GM12878 (cell line): ENCODE measurements at regions not wholly inside any gene's neighbourhood (a gene's known extent, or its start where the extent isn't known, plus 50 kb on each side); places are given as distances from the start of the nearest gene placed in this dataset.

Experiments
- EGR1 ChIP-seq, 2 experiments: IDR thresholded peaks; 1 replicate in 1 of 2; 2 replicates in 1 of 2; pipeline ENCODE4 v1.6.1; 2011 to 2012; ENCODE audit warnings: low read depth in 2 of 2, low read length in 2 of 2, borderline replicate concordance in 1 of 2, mild to moderate bottlenecking in 1 of 2, moderate library complexity in 1 of 2
- NFIC ChIP-seq: IDR thresholded peaks from 2 replicates; pipeline ENCODE4 v1.6.1; 2012; ENCODE audit warnings: low read depth, mild to moderate bottlenecking, inconsistent platforms, low read length, moderate library complexity
- SP1 ChIP-seq: IDR thresholded peaks from one replicate; pipeline ENCODE4 v1.6.1; 2011; ENCODE audit warnings: low read depth, low read length
- TF ChIP-seq, protein P1 (sequence below), 3 experiments: IDR thresholded peaks in 2 of 3; conservative IDR thresholded peaks in 1 of 3; 2 replicates each; pipeline ENCODE4 v1.5.1; 2011; ENCODE audit warnings: low read depth in 3 of 3, low read length in 3 of 3, mild to moderate bottlenecking in 3 of 3, control low read depth in 2 of 3, moderate library complexity in 2 of 3, inconsistent platforms in 1 of 3, mixed read lengths in 1 of 3; ENCODE audit not compliant: control insufficient read depth in 2 of 3, insufficient read depth in 1 of 3; ENCODE audit errors: extremely low read depth in 1 of 3

DNA sequence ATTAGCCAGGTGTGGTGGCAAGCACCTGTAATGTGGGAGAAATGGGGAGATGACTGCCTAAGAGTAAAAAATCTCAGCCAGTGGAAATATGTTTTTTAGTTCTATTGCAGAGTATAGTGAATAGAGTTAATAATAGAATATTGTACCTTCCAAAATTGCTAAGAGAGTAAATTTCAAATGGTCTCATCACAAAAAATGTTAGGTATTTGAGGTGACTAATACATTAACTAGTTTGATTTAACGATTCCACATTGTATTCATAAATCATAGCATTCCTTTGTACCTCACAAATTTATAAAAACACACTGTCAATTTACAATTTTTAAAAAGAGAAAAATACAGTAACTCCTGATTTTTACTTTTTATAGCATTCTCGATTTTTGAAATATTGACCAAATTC is 681.5 kb upstream of the EPHA5 start:
- TF ChIP-seq NFIC (no peak), EGR1 (IDR thresholded peaks at IDR 0.05; ENCODE audit: borderline replicate concordance in 1 of 2, low read depth in 2 of 2, low read length in 2 of 2) (no peak), SP1 (no peak)
- TF ChIP-seq, protein P1, sequence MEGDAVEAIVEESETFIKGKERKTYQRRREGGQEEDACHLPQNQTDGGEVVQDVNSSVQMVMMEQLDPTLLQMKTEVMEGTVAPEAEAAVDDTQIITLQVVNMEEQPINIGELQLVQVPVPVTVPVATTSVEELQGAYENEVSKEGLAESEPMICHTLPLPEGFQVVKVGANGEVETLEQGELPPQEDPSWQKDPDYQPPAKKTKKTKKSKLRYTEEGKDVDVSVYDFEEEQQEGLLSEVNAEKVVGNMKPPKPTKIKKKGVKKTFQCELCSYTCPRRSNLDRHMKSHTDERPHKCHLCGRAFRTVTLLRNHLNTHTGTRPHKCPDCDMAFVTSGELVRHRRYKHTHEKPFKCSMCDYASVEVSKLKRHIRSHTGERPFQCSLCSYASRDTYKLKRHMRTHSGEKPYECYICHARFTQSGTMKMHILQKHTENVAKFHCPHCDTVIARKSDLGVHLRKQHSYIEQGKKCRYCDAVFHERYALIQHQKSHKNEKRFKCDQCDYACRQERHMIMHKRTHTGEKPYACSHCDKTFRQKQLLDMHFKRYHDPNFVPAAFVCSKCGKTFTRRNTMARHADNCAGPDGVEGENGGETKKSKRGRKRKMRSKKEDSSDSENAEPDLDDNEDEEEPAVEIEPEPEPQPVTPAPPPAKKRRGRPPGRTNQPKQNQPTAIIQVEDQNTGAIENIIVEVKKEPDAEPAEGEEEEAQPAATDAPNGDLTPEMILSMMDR (IDR thresholded peaks at IDR 0.05 in 2 of 3, conservative IDR thresholded peaks at IDR 0.05 in 1 of 3; ENCODE audit: control insufficient read depth in 2 of 3, extremely low read depth in 1 of 3, insufficient read depth in 1 of 3, low read depth in 3 of 3, low read length in 3 of 3) = no peak
